ENCODE measurements at regions not wholly inside any gene's neighbourhood (a gene's known extent, or its start where the extent isn't known, plus 50 kb on each side); places are given as distances from the start of the nearest gene placed in this dataset.

DNA sequence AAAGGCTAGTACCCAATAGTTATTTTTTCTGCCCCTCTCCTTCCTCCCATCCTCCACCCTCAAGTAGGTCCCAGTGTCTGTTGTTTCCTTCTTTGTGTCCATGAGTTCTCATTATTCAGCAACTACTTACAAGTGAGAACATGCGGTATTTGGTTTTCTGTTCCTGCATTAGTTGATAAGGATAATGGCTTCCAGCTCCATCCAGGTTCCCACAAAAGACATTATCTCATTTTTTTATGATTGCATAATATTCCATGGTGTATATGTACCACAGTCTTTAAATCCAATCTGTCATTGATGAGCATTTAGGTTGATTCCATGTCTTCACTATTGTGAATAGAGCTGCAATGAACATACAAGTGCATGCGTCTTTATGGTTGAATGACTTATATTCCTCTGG lies 128.3 kb upstream of the ANKRD55 start:
- DNase-seq: no peak
- TF ChIP-seq CTCF (IDR thresholded peaks at IDR 0.05): no peak
- no peak overlapping the region for H3K27ac Mint-ChIP-seq
- intact Hi-C loops (cut with micrococcal nuclease): no loop called here
- H3K36me3 Mint-ChIP-seq (ENCODE audit: low read depth): no peaks in the 10 kb centered on the region
- ATAC-seq (ENCODE audit: low read depth): no peak
- peaks cover 3% of the 10 kb centered on the region for H3K9me3 Mint-ChIP-seq
- CTCF ChIA-PET: no interaction called here
- no peak overlapping the region for H3K4me3 Mint-ChIP-seq
- peaks cover 14% of the 10 kb centered on the region for H3K4me1 Mint-ChIP-seq
- no peaks in the 10 kb centered on the region for H3K27me3 Mint-ChIP-seq
- POLR2A ChIA-PET: interaction anchor here (0.9 kb wide), 1 partner anchor 427 kb away, joined by 7 read pairs; no protein-coding TSS in a partner anchor

DNA sequence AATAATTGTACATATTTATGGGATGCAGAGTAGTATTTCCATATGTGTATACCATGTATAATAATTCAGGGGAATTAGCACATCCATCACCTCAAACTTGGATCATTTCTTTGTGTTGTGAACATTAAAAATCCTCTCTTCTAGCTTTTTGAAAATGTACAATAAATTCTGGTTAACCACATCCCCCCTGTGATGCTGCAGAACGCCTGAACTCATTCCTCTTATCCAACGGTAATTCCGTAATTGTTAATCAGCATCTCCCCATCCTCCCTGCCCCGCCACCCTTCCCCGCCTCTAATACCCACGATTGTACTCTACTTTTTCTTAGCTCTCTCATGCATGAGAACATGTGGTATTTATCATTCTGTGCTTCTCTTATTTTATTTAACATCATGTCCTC lies 127.7 kb upstream of the ANKRD55 start:
- H3K4me3 Mint-ChIP-seq: no peak overlapping the region
- CTCF ChIA-PET: no interaction called here
- DNase-seq (no peak), ATAC-seq (ENCODE audit: low read depth) (no peak)
- H3K27me3 Mint-ChIP-seq: no peaks in the 10 kb centered on the region
- no peak for TF ChIP-seq CTCF (IDR thresholded peaks at IDR 0.05)
- POLR2A ChIA-PET: interaction anchor here (0.9 kb wide), 1 partner anchor 428 kb away, joined by 7 read pairs; no protein-coding TSS in a partner anchor
- intact Hi-C loops (cut with micrococcal nuclease): no loop called here
- peaks cover 3% of the 10 kb centered on the region for H3K9me3 Mint-ChIP-seq
- H3K4me1 Mint-ChIP-seq: peaks cover 14% of the 10 kb centered on the region
- H3K27ac Mint-ChIP-seq: no peak overlapping the region
- no peaks in the 10 kb centered on the region for H3K36me3 Mint-ChIP-seq (ENCODE audit: low read depth)

- Mint-ChIP-seq H3K27me3 (no peaks in the 10 kb centered on the region), H3K27ac (no peak overlapping the region)
- CTCF ChIA-PET: no interaction called here
These were observed 126.9 kb upstream of the ANKRD55 start for GRCh38 chr5:56359809-56360685.

GRCh38 chr5:56358703-56359681 lies 125.9 kb upstream of the ANKRD55 start:
- ATAC-seq (ENCODE audit: low read depth): no peak
- no peak for TF ChIP-seq CTCF (IDR thresholded peaks at IDR 0.05)

More at GRCh38 chr5:56359809-56360685, 126.9 kb upstream of the ANKRD55 start:
- peaks cover 3% of the 10 kb centered on the region for H3K9me3 Mint-ChIP-seq
- intact Hi-C loops (cut with micrococcal nuclease): no loop called here
- no peaks in the 10 kb centered on the region for H3K36me3 Mint-ChIP-seq (ENCODE audit: low read depth)
- POLR2A ChIA-PET: no interaction called here
- H3K4me1 Mint-ChIP-seq: peaks cover 14% of the 10 kb centered on the region
- DNase-seq (no peak), ATAC-seq (ENCODE audit: low read depth) (no peak)
- no peak for TF ChIP-seq CTCF (IDR thresholded peaks at IDR 0.05)
- H3K4me3 Mint-ChIP-seq: no peak overlapping the region

DNA sequence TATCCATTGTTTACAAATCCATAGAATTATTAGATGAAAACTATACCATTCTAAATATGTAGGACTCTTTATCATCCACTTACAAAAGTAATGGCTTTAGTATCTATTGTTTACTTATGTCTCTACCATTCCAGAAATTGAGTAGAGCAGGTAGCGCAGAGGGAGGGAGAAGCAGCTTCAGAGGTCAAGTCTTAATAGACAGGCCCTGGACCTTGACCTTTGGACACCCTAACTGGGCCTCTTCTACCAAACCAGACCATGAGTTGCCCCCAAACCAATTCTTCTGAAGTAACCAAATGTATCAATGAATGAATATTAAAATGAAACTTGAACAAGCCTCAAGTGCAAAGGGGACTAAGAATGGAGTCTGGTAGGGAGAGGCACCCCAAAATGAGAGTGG lies 124.9 kb upstream of the ANKRD55 start:
- peaks cover 17% of the 10 kb centered on the region for H3K4me1 Mint-ChIP-seq
- no peaks in the 10 kb centered on the region for H3K36me3 Mint-ChIP-seq (ENCODE audit: low read depth)
- TF ChIP-seq CTCF (IDR thresholded peaks at IDR 0.05): no peak
- H3K27ac Mint-ChIP-seq: no peak overlapping the region
- ATAC-seq (ENCODE audit: low read depth): no peak
- peaks cover 3% of the 10 kb centered on the region for H3K9me3 Mint-ChIP-seq
- no peaks in the 10 kb centered on the region for H3K27me3 Mint-ChIP-seq
- CTCF ChIA-PET: no interaction called here
- DNase-seq: no peak
- intact Hi-C loops (cut with micrococcal nuclease): no loop called here
- POLR2A ChIA-PET: no interaction called here
- no peak overlapping the region for H3K4me3 Mint-ChIP-seq

More at GRCh38 chr5:56358703-56359681, 125.9 kb upstream of the ANKRD55 start:
- ChIA-PET POLR2A (no interaction called here), CTCF (no interaction called here)
- H3K27ac Mint-ChIP-seq: no peak overlapping the region
- no peak for DNase-seq
- no peaks in the 10 kb centered on the region for H3K36me3 Mint-ChIP-seq (ENCODE audit: low read depth)
- H3K4me1 Mint-ChIP-seq: peaks cover 14% of the 10 kb centered on the region
- peaks cover 3% of the 10 kb centered on the region for H3K9me3 Mint-ChIP-seq
- no peak overlapping the region for H3K4me3 Mint-ChIP-seq
- no peaks in the 10 kb centered on the region for H3K27me3 Mint-ChIP-seq
- intact Hi-C loops (cut with micrococcal nuclease): no loop called here

Measured in activated B cell treated with CpG ODN at 0.5 μM for 24 hours (primary cell).